SK-N-SH treated with all-trans-retinoic acid at 6 μM for 48 hours (cell line): ENCODE measurements at regions not wholly inside any gene's neighbourhood (a gene's known extent, or its start where the extent isn't known, plus 50 kb on each side); places are given as distances from the start of the nearest gene placed in this dataset.

Experiments
- CSRNP3 ChIP-seq: fragments of 250-450 bp; sonication (Bioruptor Pico); IDR thresholded peaks from 2 replicates; pipeline ENCODE4 v1.5.1; 2021; ENCODE audit warnings: mild to moderate bottlenecking, moderate library complexity
- PATZ1 ChIP-seq: fragments of 250-450 bp; sonication (Bioruptor Pico); IDR thresholded peaks from 2 replicates; pipeline ENCODE4 v1.8.0; 2020; ENCODE audit warnings: mild to moderate bottlenecking, moderate library complexity, borderline replicate concordance
- ZNF8 ChIP-seq: fragments of 450-650 bp; formaldehyde crosslinking; IDR thresholded peaks from 2 replicates; pipeline ENCODE4 v1.5.0; 2020; ENCODE audit warnings: mild to moderate bottlenecking, moderate library complexity

GRCh38 chr14:89089330-89089729 is 264.9 kb downstream of the TTC8 start:
- TF ChIP-seq PATZ1 (CRISPR knock-in tag): no peak
- no peak for TF ChIP-seq CSRNP3 (CRISPR knock-in tag)
- no peak for TF ChIP-seq ZNF8
